Endothelial cell of umbilical vein (primary cell): ENCODE measurements at regions not wholly inside any gene's neighbourhood (a gene's known extent, or its start where the extent isn't known, plus 50 kb on each side); places are given as distances from the start of the nearest gene placed in this dataset.

Experiments used
- BruUV-seq: library from RNA; stranded (reverse); fragments of 400-500 nt; replicated peaks from 2 replicates; lab custom pipeline; 2021; lab: Mats Ljungman, UMichigan
- CTCF ChIA-PET: fragments of 300-600, 350-600 bp; sonication (Branson Sonifier 250); formaldehyde crosslinking; loops from one replicate; lab custom pipeline; 2021; ENCODE audit warnings: antibody characterized with exemption, inconsistent platforms; lab: Charles Lee
- POLR2A ChIA-PET: fragments of 300-600, 350-600 bp; sonication (Branson Sonifier 250); formaldehyde crosslinking; loops from one replicate; lab custom pipeline; 2021; ENCODE audit warnings: antibody characterized with exemption, inconsistent platforms; lab: Charles Lee
- DNase-seq: peaks from one replicate; pipeline ENCODE4 v3.0.0-alpha.2; 2011; ENCODE audit warnings: low read depth, low spot score
- FAIRE-seq: peaks from 2 replicates; lab custom pipeline; 2011; peaks lifted over from hg19 to GRCh38; lab: Jason Lieb, UNC
- H2AFZ ChIP-seq: 2 replicates; pipeline ENCODE4 v1.6.0; 2012; ENCODE audit warnings: low read depth, low read length, control low read depth, inconsistent platforms
- H3K27ac ChIP-seq: 2 replicates; pipeline ENCODE4 v1.5.1; 2011; ENCODE audit warnings: low read depth, mild to moderate bottlenecking, control low read depth, low read length, moderate library complexity; ENCODE audit not compliant: insufficient read depth
- H3K27me3 ChIP-seq, 2 experiments: 2 replicates each; pipeline versions ENCODE4 v1.6.0 to v1.6.1; 2011; ENCODE audit warnings: low read length in 2 of 2, mixed read lengths in 1 of 2; ENCODE audit not compliant: control insufficient read depth in 2 of 2, insufficient read depth in 2 of 2
- H3K36me3 ChIP-seq, 2 experiments: 2 replicates in 1 of 2; 3 replicates in 1 of 2; pipeline ENCODE4 v1.5.1; 2011; ENCODE audit warnings: low read length in 2 of 2, mild to moderate bottlenecking in 1 of 2, moderate library complexity in 1 of 2; ENCODE audit not compliant: control insufficient read depth in 2 of 2, insufficient read depth in 2 of 2; ENCODE audit errors: extremely low read depth in 1 of 2
- H3K4me1 ChIP-seq: 3 replicates; pipeline ENCODE4 v1.5.1; 2011; ENCODE audit warnings: mild to moderate bottlenecking, low read length; ENCODE audit not compliant: control insufficient read depth, insufficient read depth; ENCODE audit errors: extremely low read depth
- H3K4me2 ChIP-seq: 2 replicates; pipeline ENCODE4 v1.6.1; 2011; ENCODE audit warnings: low read length, control low read depth, mixed read lengths; ENCODE audit not compliant: insufficient read depth
- H3K4me3 ChIP-seq, 3 experiments: fragments of 200-600 bp in 1 of 3; sonication (generic), shearing (Covaris generic) in 1 of 3; replicated peaks in 1 of 3; 2 replicates each; pipeline ENCODE4 v1.5.1; 2011 to 2016; ENCODE audit warnings: control low read depth in 3 of 3, low read length in 3 of 3, mild to moderate bottlenecking in 2 of 3, inconsistent platforms in 1 of 3, low read depth in 1 of 3, moderate library complexity in 1 of 3; ENCODE audit not compliant: insufficient read depth in 1 of 3
- H3K79me2 ChIP-seq: 2 replicates; pipeline ENCODE4 v1.6.0; 2012; ENCODE audit warnings: low read length, inconsistent platforms; ENCODE audit not compliant: control insufficient read depth, insufficient read depth
- H3K9ac ChIP-seq: replicated peaks from 2 replicates; pipeline ENCODE3; 2011; ENCODE audit warnings: low read length, control low read depth; ENCODE audit not compliant: insufficient read depth; ENCODE audit errors: extremely low read depth
- H3K9me1 ChIP-seq: replicated peaks from 3 replicates; pipeline ENCODE4 v1.6.0; 2011; ENCODE audit warnings: mild to moderate bottlenecking, low read length; ENCODE audit not compliant: control insufficient read depth, insufficient read depth; ENCODE audit errors: extremely low read depth
- H3K9me3 ChIP-seq: replicated peaks from 2 replicates; pipeline ENCODE4 v1.5.1; 2012; ENCODE audit warnings: low read length, inconsistent platforms; ENCODE audit not compliant: control insufficient read depth, insufficient read depth
- H4K20me1 ChIP-seq: replicated peaks from 2 replicates; pipeline ENCODE3; 2011; ENCODE audit warnings: mild to moderate bottlenecking, low read length; ENCODE audit not compliant: control insufficient read depth, insufficient read depth; ENCODE audit errors: extremely low read depth
- CTCF ChIP-seq, 2 donors: IDR thresholded peaks; 1 replicate in 1 of 2; 2 replicates in 1 of 2; pipeline ENCODE4 v1.5.1; 2011; ENCODE audit warnings: low read length in 2 of 2, mild to moderate bottlenecking in 2 of 2, moderate library complexity in 2 of 2, control low read depth in 1 of 2, inconsistent platforms in 1 of 2, low read depth in 1 of 2; ENCODE audit not compliant: insufficient read depth in 1 of 2; ENCODE audit errors: extremely low read depth in 1 of 2
- EZH2 ChIP-seq: IDR thresholded peaks from 2 replicates; pipeline ENCODE4 v1.6.1; 2012; ENCODE audit warnings: borderline replicate concordance, low read depth, mild to moderate bottlenecking, moderate library complexity, low read length, inconsistent platforms; ENCODE audit not compliant: severe bottlenecking
- FOS ChIP-seq: IDR thresholded peaks from 2 replicates; pipeline ENCODE4 v1.6.1; 2011; ENCODE audit warnings: mild to moderate bottlenecking, low read length, moderate library complexity, borderline replicate concordance; ENCODE audit not compliant: insufficient read depth
- GATA2 ChIP-seq: IDR thresholded peaks from 2 replicates; pipeline ENCODE4 v1.7.0; 2011; ENCODE audit warnings: low read depth, mild to moderate bottlenecking, moderate library complexity, mixed read lengths, low read length; ENCODE audit not compliant: insufficient read length, insufficient read depth
- JUN ChIP-seq: IDR thresholded peaks from 2 replicates; pipeline ENCODE4 v1.6.1; 2011; ENCODE audit warnings: borderline replicate concordance, low read depth; ENCODE audit not compliant: insufficient read length, insufficient read depth
- MAX ChIP-seq: IDR thresholded peaks from 2 replicates; pipeline ENCODE4 v1.6.1; 2011; ENCODE audit not compliant: insufficient read depth, insufficient read length
- MYC ChIP-seq: IDR thresholded peaks from one replicate; pipeline ENCODE4 v1.6.1; 2011; ENCODE audit warnings: mild to moderate bottlenecking, low read depth, low read length
- POLR2A ChIP-seq: IDR thresholded peaks from 2 replicates; pipeline ENCODE4 v1.6.1; 2012; ENCODE audit warnings: low read depth, mild to moderate bottlenecking, control low read depth, low read length
- POLR2AphosphoS5 ChIP-seq: IDR thresholded peaks from 2 replicates; pipeline ENCODE4 v1.6.1; 2012; ENCODE audit warnings: low read depth, mild to moderate bottlenecking, control low read depth, low read length, moderate library complexity; ENCODE audit not compliant: insufficient read depth
- dilution Hi-C: fragments of 300-500 bp; cut with MboI; formaldehyde crosslinking; loops from one replicate; pipeline ENCODE4 v1.15.0; 2019; ENCODE audit warnings: low sequenced_read_pairs; ENCODE audit not compliant: extremely low pct_ligation_motif_present
- intact Hi-C: fragments of 100-400 bp; cut with micrococcal nuclease; formaldehyde crosslinking; loops from one replicate; pipeline ENCODE4 v1.10.0; 2022

GRCh38 chr14:22510527-22511110, 78.4 kb downstream of the DAD1 start:
- Histone ChIP-seq H3K27me3 (no peaks in the 10 kb centered on the region), H3K4me3 (no peak overlapping the region), H3K9me1 (no peaks in the 10 kb centered on the region), H3K36me3 (no peaks in the 10 kb centered on the region), H3K4me2 (no peak overlapping the region), H3K9me3 (no peaks in the 10 kb centered on the region), H3K79me2 (no peaks in the 10 kb centered on the region), H4K20me1 (no peaks in the 10 kb centered on the region), H2AFZ (no peak overlapping the region), H3K4me1 (peaks cover 13% of the 10 kb centered on the region), H3K9ac (no peak overlapping the region), H3K27ac (no peak overlapping the region)
- CTCF ChIA-PET: interaction anchor here (0.5 to 1.4 kb wide), 6 partner anchors 9 to 491 kb away, joined by 3 to 4 read pairs (median 4); no protein-coding TSS in a partner anchor
- TF ChIP-seq GATA2: no peak
- no peak for TF ChIP-seq EZH2
- no peak for TF ChIP-seq POLR2AphosphoS5
- no peak for TF ChIP-seq MAX
- FAIRE-seq (no peak), DNase-seq (peak; percentile 28)
- dilution Hi-C loops (no loop called here), intact Hi-C loops (no loop called here)
- POLR2A ChIA-PET: no interaction called here
- BruUV-seq: no TSS peak

- FAIRE-seq (no peak), DNase-seq (no peak)
- H4K20me1 ChIP-seq: no peaks in the 10 kb centered on the region
- no peaks in the 10 kb centered on the region for H3K27me3 ChIP-seq
- TF ChIP-seq POLR2A: no peak
- no peak for TF ChIP-seq MYC
- no peak for TF ChIP-seq EZH2
- no peak for TF ChIP-seq CTCF (IDR thresholded peaks at IDR 0.05; ENCODE audit: extremely low read depth in 1 of 2, insufficient read depth in 1 of 2, low read depth in 1 of 2, low read length in 2 of 2)
- TF ChIP-seq GATA2: no peak
- no peak for TF ChIP-seq MAX
- TF ChIP-seq POLR2AphosphoS5: no peak
- TF ChIP-seq JUN: no peak
- TF ChIP-seq FOS: no peak
- no peak overlapping the region for H3K27ac ChIP-seq
- H3K36me3 ChIP-seq: no peaks in the 10 kb centered on the region
- no peaks in the 10 kb centered on the region for H3K79me2 ChIP-seq
- H3K4me3 ChIP-seq: no peak overlapping the region
- H3K4me2 ChIP-seq: no peak overlapping the region
- H3K9me1 ChIP-seq: no peaks in the 10 kb centered on the region
- H3K9ac ChIP-seq: no peak overlapping the region
- H3K4me1 ChIP-seq: peaks cover 13% of the 10 kb centered on the region
- POLR2A ChIA-PET: no interaction called here
- dilution Hi-C loops (no loop called here), intact Hi-C loops (no loop called here)
- no peaks in the 10 kb centered on the region for H3K9me3 ChIP-seq
- H2AFZ ChIP-seq: no peak overlapping the region
- no TSS peak for BruUV-seq
- CTCF ChIA-PET: interaction anchor here (0.6 to 1.4 kb wide), 5 partner anchors 8 to 230 kb away, joined by 3 to 4 read pairs (median 4); no protein-coding TSS in a partner anchor
These were observed 79.2 kb downstream of the DAD1 start for GRCh38 chr14:22509751-22510300.
